NCI-H2196 treated with DMSO at 0.1 percent for 48 hours (cell line): ENCODE measurements at regions not wholly inside any gene's neighbourhood (a gene's known extent, or its start where the extent isn't known, plus 50 kb on each side); places are given as distances from the start of the nearest gene placed in this dataset.
"Not testable (repeated sequence)": the region's sequence is repeated elsewhere in the genome, so short reads cannot be mapped to it uniquely, and the experiment has no call there.

ENCODE experiments used
- DNase-seq: peaks from one replicate; lab custom pipeline; 2025; ENCODE audit not compliant: unreplicated experiment; lab: John Stamatoyannopoulos, UW

- no peak for DNase-seq
Measured at GRCh38 chr13:87444135-87444534, 227.0 kb upstream of the SLITRK5 start.

GRCh38 chr13:87452281-87452680, 218.9 kb upstream of the SLITRK5 start:
- DNase-seq, result no peak

- DNase-seq, result no peak
Measured at GRCh38 chr13:87453244-87453643, 217.9 kb upstream of the SLITRK5 start.

GRCh38 chr13:87459419-87459818, 211.8 kb upstream of the SLITRK5 start:
- no peak for DNase-seq

GRCh38 chr13:87497426-87497825, 173.7 kb upstream of the SLITRK5 start:
- DNase-seq, result no peak

- DNase-seq, result no peak
Measured at GRCh38 chr13:87498681-87499080, 172.5 kb upstream of the SLITRK5 start.

- DNase-seq, result no peak
Measured at GRCh38 chr13:87524775-87525174, 146.4 kb upstream of the SLITRK5 start.

GRCh38 chr13:87533776-87534175, 137.4 kb upstream of the SLITRK5 start:
- no peak for DNase-seq

- no peak for DNase-seq
Measured at GRCh38 chr13:87535911-87536310, 135.3 kb upstream of the SLITRK5 start.

- no peak for DNase-seq
Measured at GRCh38 chr13:87536499-87536898, 134.7 kb upstream of the SLITRK5 start.

- DNase-seq, result no peak
Measured at GRCh38 chr13:87536899-87537298, 134.3 kb upstream of the SLITRK5 start.

- no peak for DNase-seq
Measured at GRCh38 chr13:87537951-87538350, 133.2 kb upstream of the SLITRK5 start.

- DNase-seq, result no peak
Measured at GRCh38 chr13:87538366-87539052, 132.7 kb upstream of the SLITRK5 start.

- no peak for DNase-seq
Measured at GRCh38 chr13:87553142-87553541, 118.0 kb upstream of the SLITRK5 start.

- no peak for DNase-seq
Measured at GRCh38 chr13:87554045-87554444, 117.1 kb upstream of the SLITRK5 start.

- no peak for DNase-seq
Measured at GRCh38 chr13:87557788-87558187, 113.4 kb upstream of the SLITRK5 start.

- not testable (repeated sequence) for DNase-seq
Measured at GRCh38 chr13:87561580-87561979, 109.6 kb upstream of the SLITRK5 start.

GRCh38 chr13:87570669-87571068, 100.5 kb upstream of the SLITRK5 start:
- DNase-seq, result no peak

- DNase-seq, result no peak
Measured at GRCh38 chr13:87582399-87582798, 88.8 kb upstream of the SLITRK5 start.

GRCh38 chr13:87590518-87590917, 80.7 kb upstream of the SLITRK5 start:
- DNase-seq, result no peak

GRCh38 chr13:87604437-87604836, 66.7 kb upstream of the SLITRK5 start:
- DNase-seq, result not testable (repeated sequence)

GRCh38 chr13:87607266-87607665, 63.9 kb upstream of the SLITRK5 start:
- DNase-seq, result no peak

GRCh38 chr13:87614276-87614675, 56.9 kb upstream of the SLITRK5 start:
- no peak for DNase-seq
